ENCODE measurements at regions not wholly inside any gene's neighbourhood (a gene's known extent, or its start where the extent isn't known, plus 50 kb on each side); places are given as distances from the start of the nearest gene placed in this dataset.
"Not testable (repeated sequence)": the region's sequence is repeated elsewhere in the genome, so short reads cannot be mapped to it uniquely, and the experiment has no call there.

DNA sequence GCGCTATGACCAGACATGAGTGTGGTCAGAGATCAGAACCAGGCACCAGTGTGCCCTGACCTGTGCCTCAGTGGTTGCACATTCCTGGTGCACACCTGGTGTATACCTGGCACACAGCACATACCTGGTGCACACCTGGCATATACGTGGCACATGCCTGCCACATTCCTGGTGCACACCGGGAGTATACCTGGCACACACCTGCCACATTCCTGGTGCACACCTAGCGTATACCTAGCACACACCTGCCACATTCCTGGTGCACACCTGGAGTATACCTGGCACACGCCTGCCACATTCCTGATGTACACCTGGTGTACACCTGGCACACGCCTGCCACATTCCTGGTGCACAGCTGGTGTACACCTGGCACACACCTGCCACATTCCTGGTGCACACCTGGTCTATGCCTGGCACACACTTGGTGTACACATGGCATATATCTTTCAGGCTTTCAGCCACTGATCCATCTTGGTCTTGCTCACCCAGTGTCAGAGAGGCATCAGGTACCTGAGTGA, 61.3 kb upstream of the ADGRL1 start (continued):
- TF ChIP-seq FOXJ3 (CRISPR knock-in tag; IDR thresholded peaks at IDR 0.05) = no peak

DNA sequence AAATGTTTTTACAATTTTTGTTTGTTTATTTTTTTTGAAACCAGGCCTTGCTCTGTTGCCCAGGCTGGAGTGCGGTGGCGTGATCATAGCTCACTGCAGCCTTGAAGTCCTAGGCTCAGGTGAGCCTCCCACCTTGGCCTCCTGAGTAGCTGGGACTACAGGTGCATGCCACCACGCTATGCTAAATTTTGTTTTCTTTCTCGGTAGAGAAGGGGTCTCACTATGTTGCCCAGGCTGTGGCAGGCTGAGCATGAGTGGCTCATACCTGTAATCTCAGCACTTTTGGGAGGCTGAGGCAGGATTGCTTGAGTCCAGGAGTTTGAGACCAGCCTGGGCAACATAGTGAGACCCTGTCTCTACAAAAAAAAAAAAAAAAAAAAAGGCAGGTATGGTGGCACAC, 60.2 kb upstream of the ADGRL1 start:
- H3K79me2 ChIP-seq (ENCODE audit: insufficient read depth); H3K9me3 ChIP-seq; H4K20me1 ChIP-seq (ENCODE audit: insufficient read depth); H3K9me2 ChIP-seq; H3K4me1 ChIP-seq (ENCODE audit: control insufficient read depth in 1 of 2, insufficient read depth in 2 of 2, low read depth in 1 of 2, low read length in 1 of 2); H3K4me3 ChIP-seq (ENCODE audit: low read depth in 2 of 2, low read length in 1 of 2); H3F3A ChIP-seq (replicated peaks; ENCODE audit: insufficient read depth); H2AFZ ChIP-seq (ENCODE audit: low read depth); H3K36me3 ChIP-seq (replicated peaks in 1 of 2; ENCODE audit: control insufficient read depth in 1 of 2, insufficient read depth in 2 of 2, low read length in 1 of 2); H3K27me3 ChIP-seq (ENCODE audit: insufficient read depth); POLR2A ChIA-PET; H3K27ac ChIP-seq (ENCODE audit: low read depth in 2 of 2, low read length in 1 of 2); H3K9ac ChIP-seq; H3K4me2 ChIP-seq; DNase-seq: not testable (repeated sequence)
- CTCF ChIA-PET = interaction anchor here (1.9 kb wide), 1 partner anchor 10 kb away, joined by 5 read pairs; no protein-coding TSS in a partner anchor
- 79% methylated on average over 4 of the region's 4 CpGs for WGBS (ENCODE audit: low lambda C conversion rate)

DNA sequence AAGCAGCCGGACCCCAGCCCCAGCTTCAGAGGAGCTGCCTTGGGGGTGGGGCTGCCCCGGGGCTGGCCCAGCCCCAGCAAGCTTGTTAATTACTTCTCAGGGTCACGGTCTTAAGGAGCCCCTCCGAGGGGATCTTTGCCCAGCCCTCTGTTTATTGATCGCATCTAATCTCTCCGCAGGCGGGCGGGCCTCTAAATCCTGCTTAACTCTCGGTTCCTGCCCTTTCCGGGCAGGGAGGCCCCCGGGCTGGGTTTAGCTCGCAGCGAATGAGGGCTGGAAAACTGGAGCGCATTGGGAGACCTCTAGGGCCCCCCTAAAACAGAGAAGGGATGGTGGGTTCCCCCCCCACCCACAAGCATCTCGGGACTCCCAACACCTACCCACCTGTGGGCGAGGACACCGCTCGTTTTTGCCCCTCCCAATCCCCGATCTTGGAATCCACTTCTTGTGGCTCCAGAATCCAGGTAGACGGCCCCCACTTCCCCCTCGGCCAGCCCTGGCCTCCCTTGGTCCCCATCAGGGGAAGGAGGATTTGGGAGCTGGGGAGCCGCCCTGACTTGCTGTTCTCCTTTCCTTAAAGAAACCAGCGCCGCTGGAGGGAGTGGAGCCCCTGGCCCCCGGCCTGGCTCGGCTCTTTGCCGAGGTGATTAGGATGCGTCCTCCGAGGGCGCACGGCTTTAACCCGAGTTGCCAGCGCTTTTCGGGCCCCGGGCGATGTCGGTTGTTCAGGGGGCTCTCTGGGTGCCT, 59.5 kb upstream of the ADGRL1 start:
- no peaks in the 10 kb centered on the region for H3K36me3 ChIP-seq (replicated peaks in 1 of 2; ENCODE audit: control insufficient read depth in 1 of 2, insufficient read depth in 2 of 2, low read length in 1 of 2)
- H3F3A ChIP-seq (replicated peaks; ENCODE audit: insufficient read depth) = no peaks in the 10 kb centered on the region
- no peaks in the 10 kb centered on the region for H3K4me1 ChIP-seq (ENCODE audit: control insufficient read depth in 1 of 2, insufficient read depth in 2 of 2, low read depth in 1 of 2, low read length in 1 of 2)
- no peaks in the 10 kb centered on the region for H3K27me3 ChIP-seq (ENCODE audit: insufficient read depth)
- no peak overlapping the region for H3K4me3 ChIP-seq (ENCODE audit: low read depth in 2 of 2, low read length in 1 of 2)
- CTCF ChIA-PET = interaction anchor here (1.3 to 1.9 kb wide), 2 partner anchors 10 to 83 kb away, joined by 3 to 5 read pairs; no protein-coding TSS in a partner anchor
- no peak overlapping the region for H3K9ac ChIP-seq
- no peaks in the 10 kb centered on the region for H3K9me2 ChIP-seq
- TF ChIP-seq POLR2AphosphoS5 (IDR thresholded peaks at IDR 0.05; ENCODE audit: low read depth, low read length) (no peak), TCF12 (IDR thresholded peaks at IDR 0.05) (no peak), FOXM1 (IDR thresholded peaks at IDR 0.05; ENCODE audit: low read depth) (no peak), GABPA (IDR thresholded peaks at IDR 0.05; ENCODE audit: low read depth) (no peak), NFIC (IDR thresholded peaks at IDR 0.05; ENCODE audit: borderline replicate concordance) (no peak)
- TF ChIP-seq, protein P1, sequence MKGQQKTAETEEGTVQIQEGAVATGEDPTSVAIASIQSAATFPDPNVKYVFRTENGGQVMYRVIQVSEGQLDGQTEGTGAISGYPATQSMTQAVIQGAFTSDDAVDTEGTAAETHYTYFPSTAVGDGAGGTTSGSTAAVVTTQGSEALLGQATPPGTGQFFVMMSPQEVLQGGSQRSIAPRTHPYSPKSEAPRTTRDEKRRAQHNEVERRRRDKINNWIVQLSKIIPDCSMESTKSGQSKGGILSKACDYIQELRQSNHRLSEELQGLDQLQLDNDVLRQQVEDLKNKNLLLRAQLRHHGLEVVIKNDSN (IDR thresholded peaks at IDR 0.05; ENCODE audit: borderline replicate concordance, low read depth) = no peak
- TF ChIP-seq, protein P2, sequence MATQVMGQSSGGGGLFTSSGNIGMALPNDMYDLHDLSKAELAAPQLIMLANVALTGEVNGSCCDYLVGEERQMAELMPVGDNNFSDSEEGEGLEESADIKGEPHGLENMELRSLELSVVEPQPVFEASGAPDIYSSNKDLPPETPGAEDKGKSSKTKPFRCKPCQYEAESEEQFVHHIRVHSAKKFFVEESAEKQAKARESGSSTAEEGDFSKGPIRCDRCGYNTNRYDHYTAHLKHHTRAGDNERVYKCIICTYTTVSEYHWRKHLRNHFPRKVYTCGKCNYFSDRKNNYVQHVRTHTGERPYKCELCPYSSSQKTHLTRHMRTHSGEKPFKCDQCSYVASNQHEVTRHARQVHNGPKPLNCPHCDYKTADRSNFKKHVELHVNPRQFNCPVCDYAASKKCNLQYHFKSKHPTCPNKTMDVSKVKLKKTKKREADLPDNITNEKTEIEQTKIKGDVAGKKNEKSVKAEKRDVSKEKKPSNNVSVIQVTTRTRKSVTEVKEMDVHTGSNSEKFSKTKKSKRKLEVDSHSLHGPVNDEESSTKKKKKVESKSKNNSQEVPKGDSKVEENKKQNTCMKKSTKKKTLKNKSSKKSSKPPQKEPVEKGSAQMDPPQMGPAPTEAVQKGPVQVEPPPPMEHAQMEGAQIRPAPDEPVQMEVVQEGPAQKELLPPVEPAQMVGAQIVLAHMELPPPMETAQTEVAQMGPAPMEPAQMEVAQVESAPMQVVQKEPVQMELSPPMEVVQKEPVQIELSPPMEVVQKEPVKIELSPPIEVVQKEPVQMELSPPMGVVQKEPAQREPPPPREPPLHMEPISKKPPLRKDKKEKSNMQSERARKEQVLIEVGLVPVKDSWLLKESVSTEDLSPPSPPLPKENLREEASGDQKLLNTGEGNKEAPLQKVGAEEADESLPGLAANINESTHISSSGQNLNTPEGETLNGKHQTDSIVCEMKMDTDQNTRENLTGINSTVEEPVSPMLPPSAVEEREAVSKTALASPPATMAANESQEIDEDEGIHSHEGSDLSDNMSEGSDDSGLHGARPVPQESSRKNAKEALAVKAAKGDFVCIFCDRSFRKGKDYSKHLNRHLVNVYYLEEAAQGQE (IDR thresholded peaks at IDR 0.05; ENCODE audit: low read depth, low read length) = no peak
- H3K4me2 ChIP-seq = no peak overlapping the region
- H3K9me3 ChIP-seq = no peaks in the 10 kb centered on the region
- no peak overlapping the region for H2AFZ ChIP-seq (ENCODE audit: low read depth)
- H4K20me1 ChIP-seq (ENCODE audit: insufficient read depth) = no peaks in the 10 kb centered on the region
- H3K27ac ChIP-seq (ENCODE audit: low read depth in 2 of 2, low read length in 1 of 2) = no peak overlapping the region
- 70% methylated on average over 30 of the region's 37 CpGs for whole genome bisulfite sequencing (ENCODE audit: low lambda C conversion rate)
- H3K79me2 ChIP-seq (ENCODE audit: insufficient read depth) = no peaks in the 10 kb centered on the region
- DNase-seq = no peak
- POLR2A ChIA-PET = no interaction called here

Data from SK-N-SH (cell line).